WERI-Rb-1 (cell line): ENCODE measurements at regions not wholly inside any gene's neighbourhood (a gene's known extent, or its start where the extent isn't known, plus 50 kb on each side); places are given as distances from the start of the nearest gene placed in this dataset.

Experiments
- DNase-seq: peaks from one replicate; pipeline ENCODE4 v3.0.0-alpha.2; 2020
- H3K27ac ChIP-seq: fragments of 250-450 bp; sonication (Bioruptor Pico); 2 replicates; pipeline ENCODE4 v1.5.1; 2020; ENCODE audit warnings: mild to moderate bottlenecking, moderate library complexity
- H3K27me3 ChIP-seq: fragments of 250-450 bp; sonication (Bioruptor Pico); 2 replicates; pipeline ENCODE4 v1.5.1; 2021; ENCODE audit warnings: mild to moderate bottlenecking, low read depth, moderate library complexity; ENCODE audit not compliant: insufficient read depth, severe bottlenecking
- H3K36me3 ChIP-seq: fragments of 250-450 bp; sonication (Bioruptor Pico); 2 replicates; pipeline ENCODE4 v1.5.1; 2020; ENCODE audit warnings: mild to moderate bottlenecking, moderate library complexity
- H3K4me3 ChIP-seq: 2 replicates; pipeline ENCODE4 v1.5.1; 2011; ENCODE audit warnings: low read depth, mild to moderate bottlenecking, control low read depth, low read length
- H3K9me3 ChIP-seq: fragments of 250-450 bp; sonication (Bioruptor Pico); 2 replicates; pipeline ENCODE4 v1.5.1; 2021; ENCODE audit warnings: mild to moderate bottlenecking, moderate library complexity; ENCODE audit not compliant: severe bottlenecking
- CTCF ChIP-seq: IDR thresholded peaks from 2 replicates; pipeline ENCODE4 v1.5.1; 2011; ENCODE audit warnings: low read depth, mild to moderate bottlenecking, control low read depth, inconsistent platforms, low read length

- no peak overlapping the region for H3K4me3 ChIP-seq
- no peak for DNase-seq
- TF ChIP-seq CTCF = no peak
These were observed 383.2 kb upstream of the FLRT2 start for GRCh38 chr14:85146779-85147178.

GRCh38 chr14:85150166-85150565, 379.8 kb upstream of the FLRT2 start:
- H3K9me3 ChIP-seq = no peaks in the 10 kb centered on the region
- no peak for DNase-seq
- no peak overlapping the region for H3K4me3 ChIP-seq
- H3K27ac ChIP-seq = no peak overlapping the region
- TF ChIP-seq CTCF = no peak
- no peaks in the 10 kb centered on the region for H3K36me3 ChIP-seq
- H3K27me3 ChIP-seq = no peaks in the 10 kb centered on the region

More at GRCh38 chr14:85146779-85147178, 383.2 kb upstream of the FLRT2 start:
- Histone ChIP-seq H3K27ac (no peak overlapping the region), H3K27me3 (no peaks in the 10 kb centered on the region), H3K36me3 (no peaks in the 10 kb centered on the region), H3K9me3 (no peaks in the 10 kb centered on the region)

- no peaks in the 10 kb centered on the region for H3K36me3 ChIP-seq
- no peak for DNase-seq
- no peak for TF ChIP-seq CTCF
- no peak overlapping the region for H3K4me3 ChIP-seq
- H3K9me3 ChIP-seq = no peaks in the 10 kb centered on the region
- H3K27ac ChIP-seq = no peak overlapping the region
- no peaks in the 10 kb centered on the region for H3K27me3 ChIP-seq
These were observed 375.2 kb upstream of the FLRT2 start for GRCh38 chr14:85154714-85155113.

GRCh38 chr14:85156319-85156718, 373.6 kb upstream of the FLRT2 start:
- H3K36me3 ChIP-seq = no peaks in the 10 kb centered on the region
- no peaks in the 10 kb centered on the region for H3K27me3 ChIP-seq
- TF ChIP-seq CTCF = no peak
- no peak overlapping the region for H3K27ac ChIP-seq
- no peaks in the 10 kb centered on the region for H3K9me3 ChIP-seq
- no peak overlapping the region for H3K4me3 ChIP-seq
- no peak for DNase-seq

- no peaks in the 10 kb centered on the region for H3K27me3 ChIP-seq
- H3K36me3 ChIP-seq = no peaks in the 10 kb centered on the region
- H3K4me3 ChIP-seq = no peak overlapping the region
- no peaks in the 10 kb centered on the region for H3K9me3 ChIP-seq
- H3K27ac ChIP-seq = no peak overlapping the region
- no peak for DNase-seq
- no peak for TF ChIP-seq CTCF
These were observed 370.2 kb upstream of the FLRT2 start for GRCh38 chr14:85159726-85160125.

- Histone ChIP-seq H3K9me3 (no peaks in the 10 kb centered on the region), H3K4me3 (no peak overlapping the region), H3K27me3 (no peaks in the 10 kb centered on the region), H3K36me3 (no peaks in the 10 kb centered on the region), H3K27ac (no peak overlapping the region)
- DNase-seq = no peak
- no peak for TF ChIP-seq CTCF
These were observed 364.9 kb upstream of the FLRT2 start for GRCh38 chr14:85165094-85165493.
